SU-DHL-6 (cell line): ENCODE measurements at regions not wholly inside any gene's neighbourhood (a gene's known extent, or its start where the extent isn't known, plus 50 kb on each side); places are given as distances from the start of the nearest gene placed in this dataset.

Source experiments
- CTCF ChIP-seq: fragments of 200-600 bp; sonication (generic); IDR thresholded peaks from one replicate; pipeline ENCODE4 v1.5.1; 2017; ENCODE audit warnings: antibody characterized with exemption, mild to moderate bottlenecking, low read length, moderate library complexity; ENCODE audit not compliant: insufficient read depth, poor library complexity, severe bottlenecking
- EZH2phosphoT487 ChIP-seq: fragments of 200-600 bp; sonication (generic), shearing (Covaris generic); conservative IDR thresholded peaks from 2 replicates; pipeline ENCODE4 v1.6.1; 2018; ENCODE audit warnings: mild to moderate bottlenecking, antibody characterized with exemption, low read length, moderate library complexity, mixed read lengths

GRCh38 chr6:54579011-54579410 lies 267.6 kb upstream of the FAM83B start:
- no peak for TF ChIP-seq CTCF
- TF ChIP-seq EZH2phosphoT487: no peak
